GM21381 (cell line): ENCODE measurements at regions not wholly inside any gene's neighbourhood (a gene's known extent, or its start where the extent isn't known, plus 50 kb on each side); places are given as distances from the start of the nearest gene placed in this dataset.
"Not testable (repeated sequence)": the region's sequence is repeated elsewhere in the genome, so short reads cannot be mapped to it uniquely, and the experiment has no call there.

Source experiments
- ATAC-seq: cut with Tn5 transposase; IDR thresholded peaks from one replicate; pipeline ENCODE4 v1.9.1; 2021; ENCODE audit warnings: mild to moderate bottlenecking, moderate library complexity; ENCODE audit not compliant: unreplicated experiment

DNA sequence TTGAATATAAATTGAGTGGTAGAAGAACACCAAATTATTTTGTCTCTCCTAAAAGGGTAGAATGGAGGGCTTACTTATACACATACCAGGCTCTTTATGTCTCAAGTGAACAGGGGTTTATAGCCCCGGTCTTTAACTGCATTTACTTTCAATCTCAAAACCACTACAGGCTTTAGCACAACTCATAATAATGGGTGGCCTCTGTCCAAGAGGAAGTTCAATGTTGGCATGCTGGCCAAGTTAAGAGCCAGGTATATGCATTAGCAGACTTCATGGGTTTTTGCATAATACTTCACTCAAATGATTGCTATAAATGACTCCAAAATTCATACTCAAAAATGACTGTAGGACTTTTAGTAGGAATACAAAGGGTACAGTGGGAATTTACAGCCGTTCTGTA lies 118.5 kb upstream of the OTUD4 start:
- no peak for ATAC-seq

DNA sequence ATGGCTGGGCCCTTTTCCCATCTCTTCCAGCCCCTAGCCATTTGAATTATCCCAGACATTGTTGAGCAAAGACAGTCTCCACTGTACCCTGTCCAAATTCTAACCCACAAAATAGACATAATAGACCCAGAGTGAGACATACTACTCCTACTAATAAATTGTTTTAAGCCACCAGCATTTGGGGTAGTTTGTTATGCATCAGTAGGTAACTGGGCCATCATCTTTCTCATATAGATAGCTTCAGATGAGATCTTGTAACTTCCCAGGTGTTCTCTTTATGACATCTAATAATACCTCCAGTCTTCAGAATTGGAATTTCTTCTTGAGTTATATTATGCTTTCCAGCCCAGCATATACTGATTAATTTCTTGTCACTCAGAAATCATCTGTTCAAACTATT lies 117.2 kb upstream of the OTUD4 start:
- no peak for ATAC-seq

DNA sequence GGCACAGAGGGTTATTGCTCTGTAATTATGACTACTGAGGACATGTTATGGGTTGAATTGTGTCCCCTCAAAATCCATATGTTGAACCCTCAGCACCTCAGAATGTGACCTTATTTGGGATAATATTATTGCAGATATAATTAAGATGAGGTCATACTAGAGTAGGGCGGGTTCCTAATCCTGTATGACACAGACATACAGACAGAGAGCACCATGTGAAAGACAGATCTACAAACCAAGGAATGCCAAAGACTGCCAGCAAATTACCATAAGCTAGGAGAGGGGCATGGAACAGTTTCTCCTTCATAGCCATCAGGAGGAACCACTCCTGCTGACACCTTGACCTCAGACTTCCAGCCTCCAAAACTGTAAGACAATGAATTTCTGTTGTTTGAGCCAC lies 115.2 kb upstream of the OTUD4 start:
- no peak for ATAC-seq

DNA sequence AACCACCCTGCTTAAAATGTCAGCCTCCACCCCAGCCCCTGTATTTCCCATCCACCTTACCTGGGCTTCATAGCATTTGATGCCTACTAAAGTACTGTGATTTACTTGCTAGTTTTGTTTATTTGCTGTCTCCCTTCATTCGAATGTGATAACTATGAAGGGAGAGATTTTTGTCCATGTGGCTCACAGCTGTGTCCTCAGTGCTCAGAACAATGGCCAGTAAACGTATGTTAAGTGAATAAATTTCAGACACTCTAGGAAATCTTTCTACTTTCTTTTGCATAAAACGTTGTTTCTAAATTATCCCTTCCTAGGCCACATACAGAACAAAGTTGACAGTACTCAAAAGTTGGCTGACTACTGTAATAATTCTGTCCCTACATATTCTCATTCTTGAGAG lies 114.7 kb upstream of the OTUD4 start:
- no peak for ATAC-seq

DNA sequence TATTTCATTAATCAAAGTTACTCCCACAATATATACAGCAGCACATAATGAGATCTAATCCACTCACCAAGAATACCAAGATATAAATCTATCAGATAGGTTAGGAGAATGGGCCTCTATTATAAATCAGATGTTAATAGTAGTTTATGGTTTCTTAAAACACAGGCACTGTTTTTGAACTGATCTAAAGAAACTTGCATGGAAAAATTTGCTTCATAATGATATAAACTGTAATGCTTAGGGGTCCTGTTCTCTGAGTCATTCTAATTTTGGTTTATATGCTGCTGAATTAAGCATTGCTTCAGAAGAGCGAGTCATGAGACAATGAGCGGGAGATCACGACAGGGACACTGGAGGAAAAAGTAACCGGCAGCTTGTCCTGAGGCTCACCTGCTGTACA lies 113.3 kb upstream of the OTUD4 start:
- no peak for ATAC-seq

- ATAC-seq: no peak
Observed at GRCh38 chr4:145290955-145291354, 110.6 kb upstream of the OTUD4 start.

GRCh38 chr4:145289403-145290076 lies 109.2 kb upstream of the OTUD4 start:
- ATAC-seq: no peak

DNA sequence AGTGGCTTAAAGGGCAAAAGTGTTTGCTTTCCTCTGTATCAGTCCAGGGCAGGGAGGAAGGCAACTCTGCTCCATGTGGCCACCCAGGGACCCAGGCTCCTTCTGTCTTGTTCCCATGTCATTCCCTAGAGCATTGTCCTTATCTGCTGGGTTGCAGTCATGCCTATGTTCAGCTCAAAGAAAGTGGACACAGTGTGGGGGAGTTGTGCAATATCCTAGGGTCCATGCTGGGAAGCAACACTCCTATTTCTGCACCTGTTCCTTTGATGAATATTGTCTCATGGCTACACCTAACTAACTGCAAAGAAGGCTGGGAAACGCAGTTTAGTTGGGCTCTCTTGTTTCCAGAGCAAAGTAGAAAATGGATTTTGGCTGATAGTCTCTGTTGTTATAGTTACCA lies 107.0 kb upstream of the OTUD4 start:
- ATAC-seq: no peak

- ATAC-seq: no peak
Observed at GRCh38 chr4:145285928-145286327, 105.5 kb upstream of the OTUD4 start.

DNA sequence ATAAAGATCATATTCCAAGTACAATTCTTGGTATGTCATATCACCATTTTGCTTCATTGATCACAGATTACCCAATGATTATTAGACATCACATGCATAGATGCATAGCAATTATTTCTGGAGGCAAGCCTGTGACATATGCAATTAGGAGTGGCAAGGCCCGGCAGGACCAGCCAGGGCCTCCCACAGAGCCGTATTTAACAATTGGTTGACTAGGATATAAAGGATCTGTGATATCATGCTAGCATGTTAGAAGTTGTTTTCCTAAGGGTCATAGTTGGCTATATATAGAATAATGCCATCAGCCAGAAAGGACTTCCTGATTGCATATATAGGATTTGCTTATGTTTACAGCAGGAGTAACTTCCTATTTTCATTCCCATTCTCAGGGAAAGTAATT lies 103.5 kb upstream of the OTUD4 start:
- ATAC-seq: no peak

DNA sequence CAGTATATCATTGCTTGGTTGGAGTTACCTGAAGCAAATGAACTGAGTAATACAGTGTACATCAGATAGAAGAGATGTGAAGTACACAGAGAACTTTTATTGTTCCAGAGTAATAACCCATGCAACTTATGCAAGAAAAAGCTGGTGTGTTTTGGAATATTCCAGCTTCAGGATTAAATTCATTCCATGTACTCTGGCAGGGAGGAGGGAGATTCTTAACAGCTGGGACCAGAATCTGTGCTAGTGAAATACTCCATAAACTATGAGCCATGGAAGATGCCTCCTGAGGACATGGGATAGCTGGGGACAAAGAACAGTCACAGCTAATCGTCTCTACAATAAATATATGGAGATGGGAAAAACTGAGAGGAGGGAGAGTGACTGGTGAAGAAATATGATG lies 101.6 kb upstream of the OTUD4 start:
- ATAC-seq: no peak

DNA sequence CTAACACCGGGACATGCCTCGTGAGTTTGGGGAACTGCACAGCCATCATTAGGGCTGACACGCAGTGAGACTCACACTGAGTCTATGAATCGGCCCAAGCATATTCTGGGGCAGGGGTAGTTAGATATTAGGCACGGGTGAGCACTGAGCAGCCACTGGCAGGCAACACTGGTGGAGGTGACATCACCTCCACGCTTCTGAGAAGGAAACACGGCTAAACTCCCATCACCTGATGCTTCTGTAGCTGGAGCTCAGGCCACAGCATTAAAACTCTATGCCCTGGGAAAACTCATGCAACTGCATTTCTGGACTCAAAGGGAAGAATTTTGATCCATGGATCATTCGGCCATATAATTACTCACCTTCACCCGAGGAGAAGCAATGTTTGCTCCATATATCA lies 100.8 kb upstream of the OTUD4 start:
- ATAC-seq: no peak

GRCh38 chr4:145280541-145280940 lies 100.2 kb upstream of the OTUD4 start:
- no peak for ATAC-seq

DNA sequence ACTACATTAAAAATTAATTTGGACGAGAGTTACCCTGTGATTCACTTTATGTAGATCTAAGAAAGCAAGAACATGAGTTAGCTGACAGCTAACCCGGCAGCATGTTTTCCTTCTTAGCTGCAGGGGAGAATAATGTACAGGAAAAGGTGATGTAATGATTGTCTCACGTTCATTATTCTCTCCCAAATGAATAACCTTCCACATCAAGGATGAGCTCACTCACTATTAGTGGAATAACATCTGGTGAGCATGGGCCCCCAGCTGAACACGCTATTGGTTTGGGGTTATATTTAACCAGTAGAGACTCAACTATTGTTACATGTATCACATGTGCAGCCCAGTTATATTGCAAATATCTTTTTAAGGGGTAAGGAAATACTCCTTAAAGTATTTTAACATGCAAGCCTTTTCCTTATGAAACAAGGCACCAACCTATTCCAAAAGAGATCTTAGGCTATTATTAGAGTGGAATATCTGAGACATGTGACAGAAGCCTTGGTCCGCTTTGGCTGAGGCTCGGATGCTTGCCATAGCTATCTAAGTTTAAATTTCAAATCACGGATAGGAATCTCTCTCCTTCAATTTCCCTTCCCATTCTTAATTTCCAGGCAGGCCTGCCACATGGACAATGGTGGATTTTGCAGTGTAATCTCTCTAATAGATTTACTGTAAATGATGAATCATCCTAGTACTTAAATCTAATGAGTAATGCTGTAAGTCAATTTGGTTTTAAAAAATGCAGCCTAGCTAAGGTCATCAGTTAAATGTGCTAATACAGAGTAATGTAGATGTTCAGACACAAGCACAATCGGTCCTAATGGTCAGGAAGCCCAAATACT lies 99.0 kb upstream of the OTUD4 start:
- no peak for ATAC-seq

- no peak for ATAC-seq
Observed at GRCh38 chr4:145278341-145279121, 98.1 kb upstream of the OTUD4 start.

GRCh38 chr4:145277011-145277410 lies 96.6 kb upstream of the OTUD4 start:
- ATAC-seq: no peak

DNA sequence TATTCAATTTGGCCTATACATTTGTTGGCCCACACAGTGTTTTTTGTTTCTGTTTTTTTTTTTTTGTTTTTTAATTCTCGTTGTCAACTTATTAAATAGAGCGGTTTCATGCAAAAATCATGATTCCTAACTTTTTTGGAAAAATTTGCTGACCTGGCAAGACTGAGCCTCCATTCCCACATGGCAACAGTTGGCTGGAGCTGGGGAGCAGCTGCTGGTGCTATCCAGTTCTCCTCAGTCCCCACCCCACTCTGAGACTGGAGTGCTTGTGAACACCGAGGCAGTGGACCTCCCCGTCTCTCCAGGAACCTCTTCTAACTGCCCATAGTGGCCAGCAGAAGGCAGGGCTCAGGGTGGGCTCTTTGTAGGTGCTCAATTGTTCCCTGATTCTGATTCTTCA lies 95.7 kb upstream of the OTUD4 start:
- no peak for ATAC-seq

DNA sequence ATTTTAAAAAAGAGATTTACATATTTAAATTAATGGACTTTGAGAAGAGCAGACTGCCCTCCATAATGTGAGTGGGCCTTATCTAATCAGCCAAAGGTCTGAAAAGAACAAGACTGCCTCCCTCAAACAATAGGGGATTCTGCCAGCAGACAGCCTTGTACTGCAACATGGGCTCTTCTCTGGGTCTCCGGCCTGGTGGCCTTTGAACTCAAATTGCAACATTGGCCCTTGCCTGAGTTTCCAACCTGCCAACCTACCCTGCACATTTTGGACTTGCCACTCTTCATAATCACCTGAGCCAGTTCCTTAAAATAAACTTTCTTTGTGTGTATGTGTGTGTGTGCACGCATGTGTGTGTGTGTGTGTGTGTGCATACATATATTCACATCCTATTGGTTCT lies 90.8 kb upstream of the OTUD4 start:
- ATAC-seq: no peak

DNA sequence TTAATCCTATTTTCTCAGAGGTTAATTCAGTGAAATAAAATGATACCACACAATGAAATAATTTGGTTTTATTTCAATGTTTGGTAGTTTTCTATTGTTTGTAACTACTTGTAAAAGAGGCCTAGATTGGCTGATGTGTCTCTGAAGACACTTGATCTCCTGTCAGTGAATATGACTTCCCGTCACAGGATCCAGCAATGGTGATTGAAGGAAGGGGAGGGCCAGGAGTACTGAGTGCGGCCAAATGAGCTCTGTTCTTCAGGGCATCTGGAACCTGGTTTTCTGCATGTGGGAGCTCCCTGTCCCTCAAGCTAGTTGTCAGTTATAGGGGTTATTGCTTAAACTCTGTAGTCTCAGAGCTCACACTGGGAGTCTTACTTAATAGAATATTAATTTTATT lies 86.5 kb upstream of the OTUD4 start:
- ATAC-seq: no peak

DNA sequence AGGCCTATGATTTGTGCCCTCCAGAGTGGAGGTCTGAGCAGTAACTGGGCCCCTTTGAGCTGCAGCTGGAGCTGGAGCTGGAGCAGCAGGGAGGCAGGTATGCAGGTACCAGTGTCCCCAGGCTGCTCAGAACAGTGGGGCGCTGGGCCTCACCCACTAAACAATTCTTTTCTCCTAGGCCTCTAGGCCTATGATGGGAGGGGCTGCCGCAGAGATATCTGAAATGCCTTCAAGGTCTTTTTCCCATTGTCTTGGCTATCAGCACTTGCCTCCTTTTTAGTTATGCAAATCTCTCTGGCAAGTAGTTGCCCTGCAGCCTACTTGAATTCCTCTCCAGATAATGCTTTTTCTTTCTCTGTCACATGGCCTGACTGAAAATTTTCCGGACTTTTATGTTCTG lies 79.7 kb upstream of the OTUD4 start:
- no peak for ATAC-seq

- not testable (repeated sequence) for ATAC-seq
Observed at GRCh38 chr4:145255311-145255710, 74.9 kb upstream of the OTUD4 start.

- ATAC-seq: no peak
Observed at GRCh38 chr4:145252190-145252589, 71.8 kb upstream of the OTUD4 start.
